ENCODE measurements at regions not wholly inside any gene's neighbourhood (a gene's known extent, or its start where the extent isn't known, plus 50 kb on each side); places are given as distances from the start of the nearest gene placed in this dataset.

GRCh38 chr6:14932485-14933182 is 313.2 kb upstream of the JARID2 start:
- Histone ChIP-seq H3K4me2 (ENCODE audit: low read depth, low read length) (no peak overlapping the region), H3K4me3 (replicated peaks in 1 of 3; ENCODE audit: insufficient read depth in 1 of 3, low read depth in 2 of 3, low read length in 3 of 3) (no peak overlapping the region), H4K20me1 (ENCODE audit: insufficient read depth, low read length) (no peaks in the 10 kb centered on the region), H2AFZ (ENCODE audit: low read length) (no peak overlapping the region), H3K4me1 (ENCODE audit: insufficient read depth, low read length) (no peaks in the 10 kb centered on the region), H3K9ac (ENCODE audit: insufficient read depth, low read depth, low read length) (no peak overlapping the region), H3K79me2 (ENCODE audit: insufficient read depth, low read length) (no peaks in the 10 kb centered on the region), H3K27me3 (ENCODE audit: control insufficient read depth in 1 of 2, insufficient read depth in 2 of 2, low read length in 2 of 2) (no peaks in the 10 kb centered on the region), H3K9me3 (ENCODE audit: low read length) (no peaks in the 10 kb centered on the region), H3K36me3 (replicated peaks in 1 of 2; ENCODE audit: control insufficient read depth in 1 of 2, insufficient read depth in 2 of 2, low read length in 2 of 2) (no peaks in the 10 kb centered on the region), H3K27ac (ENCODE audit: extremely low read length, insufficient read depth, low read length) (no peak overlapping the region)
- POLR2A ChIA-PET: no interaction called here
- ATAC-seq (no peak; the same call in 2 of the 3 replicates), DNase-seq (ENCODE audit: low spot score) (no peak), FAIRE-seq (no peak)
- no TSS peak for BruUV-seq (replicated peaks)
- in situ Hi-C loops (cut with HindIII; ENCODE audit: extremely low pct_ligation_motif_present, low pct_unique_long_range_greater_than_20kb): no loop called here
- CTCF ChIA-PET (ENCODE audit: low intra/inter-chr PET ratio, low total read pairs): no interaction called here
- TF ChIP-seq ZNF260 (CRISPR knock-in tag; IDR thresholded peaks at IDR 0.05; ENCODE audit: borderline replicate concordance, low read depth) (no peak), ZKSCAN8 (CRISPR knock-in tag; IDR thresholded peaks at IDR 0.05; ENCODE audit: borderline replicate concordance) (no peak), TCF7 (IDR thresholded peaks at IDR 0.05; ENCODE audit: low read depth) (no peak), MTF2 (CRISPR knock-in tag; IDR thresholded peaks at IDR 0.05; ENCODE audit: borderline replicate concordance) (no peak), ZXDC (CRISPR knock-in tag; IDR thresholded peaks at IDR 0.05) (no peak), ZNF24 (IDR thresholded peaks at IDR 0.05) (no peak), SRSF4 (IDR thresholded peaks at IDR 0.05; ENCODE audit: low read depth, low read length, poor library complexity, severe bottlenecking) (no peak), ZNF256 (CRISPR knock-in tag; conservative IDR thresholded peaks at IDR 0.05) (no peak), NFYB (CRISPR knock-in tag; IDR thresholded peaks at IDR 0.05) (no peak), ZNF275 (CRISPR knock-in tag; IDR thresholded peaks at IDR 0.05; ENCODE audit: borderline replicate concordance) (no peak), ZNF432 (CRISPR knock-in tag; IDR thresholded peaks at IDR 0.05; ENCODE audit: borderline replicate concordance) (no peak), ZNF530 (CRISPR knock-in tag; IDR thresholded peaks at IDR 0.05; ENCODE audit: low read depth) (no peak), HOXA9 (CRISPR knock-in tag; IDR thresholded peaks at IDR 0.05; ENCODE audit: borderline replicate concordance) (no peak), ZNF784 (CRISPR knock-in tag; IDR thresholded peaks at IDR 0.05; ENCODE audit: borderline replicate concordance) (no peak), ZNF367 (CRISPR knock-in tag; IDR thresholded peaks at IDR 0.05; ENCODE audit: borderline replicate concordance) (no peak), BHLHE40 (IDR thresholded peaks at IDR 0.05; ENCODE audit: low read length) (no peak), RFXAP (CRISPR knock-in tag; IDR thresholded peaks at IDR 0.05; ENCODE audit: borderline replicate concordance) (no peak)
- intact Hi-C loops (cut with micrococcal nuclease; ENCODE audit: unreplicated experiment): no loop called here
- WGBS (ENCODE audit: low lambda C conversion rate): 25% methylated on average over 8 of the region's 8 CpGs

Data from HepG2 (cell line).